Activated CD4-positive, alpha-beta T cell treated with anti-CD3 and anti-CD28 coated beads, Interleukin-2, amount 50 U/mL, for 24 hours (primary cell): ENCODE measurements at regions not wholly inside any gene's neighbourhood (a gene's known extent, or its start where the extent isn't known, plus 50 kb on each side); places are given as distances from the start of the nearest gene placed in this dataset.

Experiments used
- DNase-seq, 2 donors: peaks; one replicate each; pipeline ENCODE4 v3.0.0-alpha.2; 2020; ENCODE audit warnings: low read depth in 1 of 2, low spot score in 1 of 2

- DNase-seq: no peak
Measured at GRCh38 chr6:122098201-122098678, 301.2 kb upstream of the HSF2 start.

- DNase-seq: no peak
Measured at GRCh38 chr6:122102026-122102425, 297.4 kb upstream of the HSF2 start.

GRCh38 chr6:122107256-122107852 lies 292.1 kb upstream of the HSF2 start:
- no peak for DNase-seq

GRCh38 chr6:122109075-122109474 lies 290.4 kb upstream of the HSF2 start:
- no peak for DNase-seq

- no peak for DNase-seq
Measured at GRCh38 chr6:122114717-122115116, 284.7 kb upstream of the HSF2 start.

- no peak for DNase-seq
Measured at GRCh38 chr6:122116119-122116834, 283.2 kb upstream of the HSF2 start.

GRCh38 chr6:122116835-122117627 lies 282.4 kb upstream of the HSF2 start:
- no peak for DNase-seq

- DNase-seq: no peak
Measured at GRCh38 chr6:122118945-122119506, 280.4 kb upstream of the HSF2 start.

GRCh38 chr6:122122202-122122601 lies 277.2 kb upstream of the HSF2 start:
- no peak for DNase-seq

- DNase-seq: no peak
Measured at GRCh38 chr6:122122686-122123085, 276.8 kb upstream of the HSF2 start.

- DNase-seq: no peak
Measured at GRCh38 chr6:122124908-122125307, 274.5 kb upstream of the HSF2 start.

- DNase-seq: no peak
Measured at GRCh38 chr6:122126894-122127293, 272.6 kb upstream of the HSF2 start.

GRCh38 chr6:122128445-122128844 lies 271.0 kb upstream of the HSF2 start:
- DNase-seq: no peak

- DNase-seq: no peak
Measured at GRCh38 chr6:122129313-122130025, 270.0 kb upstream of the HSF2 start.

- no peak for DNase-seq
Measured at GRCh38 chr6:122130026-122130348, 269.5 kb upstream of the HSF2 start.

GRCh38 chr6:122130518-122130917 lies 268.9 kb upstream of the HSF2 start:
- DNase-seq: no peak

GRCh38 chr6:122136386-122136785 lies 263.1 kb upstream of the HSF2 start:
- DNase-seq: no peak

GRCh38 chr6:122140031-122140430 lies 259.4 kb upstream of the HSF2 start:
- DNase-seq: no peak

- no peak for DNase-seq
Measured at GRCh38 chr6:122141246-122141645, 258.2 kb upstream of the HSF2 start.

GRCh38 chr6:122143813-122144601 lies 255.4 kb upstream of the HSF2 start:
- DNase-seq: no peak
